Stomach (tissue), 4 donors: ENCODE measurements at regions not wholly inside any gene's neighbourhood (a gene's known extent, or its start where the extent isn't known, plus 50 kb on each side); places are given as distances from the start of the nearest gene placed in this dataset.

Experiments used
- CTCF ChIP-seq, 7 experiments: fragments of 450-650 bp in 4 of 7; fragments of 200-600 bp in 3 of 7; sonication (generic) in 3 of 7; IDR thresholded peaks; one replicate each; pipeline ENCODE4 v1.5.1; 2016 to 2019; ENCODE audit warnings: antibody characterized with exemption in 7 of 7, control low read depth in 2 of 7, mild to moderate bottlenecking in 1 of 7
- POLR2A ChIP-seq, 4 donors: fragments of 450-650 bp; IDR thresholded peaks; one replicate each; pipeline ENCODE4 v1.6.1; 2016; ENCODE audit warnings: antibody characterized with exemption in 4 of 4, control low read depth in 2 of 4, mild to moderate bottlenecking in 1 of 4, moderate library complexity in 1 of 4
- POLR2AphosphoS5 ChIP-seq, 3 donors: sonication (generic); formaldehyde crosslinking; IDR thresholded peaks; one replicate each; pipeline ENCODE4 v1.6.1; 2016; ENCODE audit warnings: antibody characterized with exemption in 3 of 3

GRCh38 chrX:15948318-15948660 lies 93.7 kb upstream of the AP1S2 start:
- TF ChIP-seq CTCF (IDR thresholded peaks at IDR 0.05) (no peak), POLR2A (IDR thresholded peaks at IDR 0.05) (no peak), POLR2AphosphoS5 (IDR thresholded peaks at IDR 0.05) (no peak)
